Activated naive CD4-positive, alpha-beta T cell treated with anti-CD3 and anti-CD28 coated beads, Interleukin-2, amount 50 U/mL, for 24 hours (primary cell): ENCODE measurements at regions not wholly inside any gene's neighbourhood (a gene's known extent, or its start where the extent isn't known, plus 50 kb on each side); places are given as distances from the start of the nearest gene placed in this dataset.
"Not testable (repeated sequence)": the region's sequence is repeated elsewhere in the genome, so short reads cannot be mapped to it uniquely, and the experiment has no call there.

ENCODE experiments used
- H3K27ac Mint-ChIP-seq: one replicate; pipeline ENCODE4 v1.8.0; 2021; ENCODE audit warnings: mild to moderate bottlenecking, mixed read lengths
- H3K27me3 Mint-ChIP-seq: one replicate; pipeline ENCODE4 v1.8.0; 2021; ENCODE audit warnings: mixed read lengths
- H3K36me3 Mint-ChIP-seq: one replicate; pipeline ENCODE4 v1.8.0; 2021; ENCODE audit warnings: mixed read lengths
- H3K4me1 Mint-ChIP-seq: one replicate; pipeline ENCODE4 v1.8.0; 2021; ENCODE audit warnings: mixed read lengths
- H3K4me3 Mint-ChIP-seq: one replicate; pipeline ENCODE4 v1.8.0; 2021; ENCODE audit warnings: mild to moderate bottlenecking, mixed read lengths
- H3K9me3 Mint-ChIP-seq: one replicate; pipeline ENCODE4 v1.8.0; 2021; ENCODE audit warnings: mixed read lengths

GRCh38 chr17:31736855-31737625 is 122.0 kb downstream of the COPRS start:
- Mint-ChIP-seq H3K4me3 (no peak overlapping the region), H3K27me3 (no peaks in the 10 kb centered on the region), H3K9me3 (no peaks in the 10 kb centered on the region), H3K4me1 (no peaks in the 10 kb centered on the region), H3K36me3 (no peaks in the 10 kb centered on the region), H3K27ac (no peak overlapping the region)

DNA sequence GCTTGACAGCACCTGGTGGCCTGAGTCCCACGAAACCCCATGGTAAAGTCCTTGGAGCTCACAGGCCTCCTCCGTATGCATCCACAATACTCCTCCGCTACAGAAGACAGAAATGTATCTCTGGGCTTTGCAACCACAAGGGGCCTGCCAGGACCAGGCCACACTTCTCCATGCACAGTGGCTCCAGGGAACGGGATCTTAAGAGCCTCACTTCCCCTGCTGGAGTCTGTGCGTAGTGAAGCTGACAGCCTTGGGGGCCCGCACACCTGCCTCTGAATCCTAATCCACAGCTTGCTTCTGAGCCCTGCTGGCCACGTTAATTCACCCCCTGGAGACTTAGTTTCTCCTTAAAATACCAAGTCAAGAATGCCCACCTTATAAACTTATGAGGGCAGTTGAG is 125.7 kb downstream of the COPRS start:
- H3K27ac Mint-ChIP-seq = no peak overlapping the region
- H3K36me3 Mint-ChIP-seq = no peaks in the 10 kb centered on the region
- no peaks in the 10 kb centered on the region for H3K27me3 Mint-ChIP-seq
- H3K4me1 Mint-ChIP-seq = no peaks in the 10 kb centered on the region
- H3K4me3 Mint-ChIP-seq = no peak overlapping the region
- H3K9me3 Mint-ChIP-seq = no peaks in the 10 kb centered on the region

GRCh38 chr17:31731585-31732154 is 127.4 kb downstream of the COPRS start:
- not testable (repeated sequence) for H3K9me3 Mint-ChIP-seq, H3K36me3 Mint-ChIP-seq, H3K4me3 Mint-ChIP-seq, H3K27me3 Mint-ChIP-seq, H3K27ac Mint-ChIP-seq, H3K4me1 Mint-ChIP-seq

DNA sequence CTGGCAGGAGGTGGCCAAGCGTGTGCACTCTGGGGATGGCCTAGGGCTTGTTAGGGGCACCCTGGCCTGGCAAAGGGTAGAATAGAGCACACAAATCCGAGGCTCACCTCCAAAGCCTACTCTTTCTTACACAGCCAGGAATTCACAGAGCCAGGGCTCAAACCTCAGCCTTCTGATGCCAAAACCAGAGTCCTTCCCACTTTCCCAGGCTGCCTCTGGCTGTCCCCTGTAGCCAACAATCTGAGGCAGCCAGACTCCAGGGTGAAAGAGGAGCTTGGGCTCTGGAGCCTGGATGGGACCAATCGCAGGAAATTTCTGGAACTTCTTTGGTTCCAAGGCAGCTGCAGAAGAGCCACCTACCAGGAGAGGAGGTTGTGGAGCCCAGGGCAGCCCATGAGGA is 127.9 kb downstream of the COPRS start:
- H3K9me3 Mint-ChIP-seq = no peaks in the 10 kb centered on the region
- no peaks in the 10 kb centered on the region for H3K4me1 Mint-ChIP-seq
- no peaks in the 10 kb centered on the region for H3K36me3 Mint-ChIP-seq
- H3K27ac Mint-ChIP-seq = no peak overlapping the region
- no peaks in the 10 kb centered on the region for H3K27me3 Mint-ChIP-seq
- no peak overlapping the region for H3K4me3 Mint-ChIP-seq

DNA sequence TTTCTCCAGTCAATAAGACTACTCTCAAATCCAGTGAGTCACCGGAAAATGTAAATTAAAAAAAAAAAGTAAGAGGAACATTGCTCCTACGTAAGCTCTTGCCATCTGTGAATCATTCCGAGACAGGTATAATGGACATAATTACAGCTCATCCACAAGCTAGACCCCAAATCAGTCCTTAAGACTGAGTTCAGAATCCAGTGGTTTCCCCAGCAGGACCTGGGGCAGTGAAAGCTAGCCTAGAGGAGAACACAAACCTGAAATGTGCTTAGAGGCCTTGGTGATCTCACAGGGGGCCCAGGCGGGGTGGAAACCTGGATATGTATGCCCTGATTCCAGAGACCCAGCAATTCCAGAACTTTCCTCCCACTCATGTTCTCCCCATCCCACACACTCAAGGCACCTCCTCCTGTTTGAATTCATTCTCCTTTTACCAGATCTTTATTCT is 132.0 kb downstream of the COPRS start:
- no peak overlapping the region for H3K27ac Mint-ChIP-seq
- H3K4me3 Mint-ChIP-seq = no peak overlapping the region
- no peaks in the 10 kb centered on the region for H3K36me3 Mint-ChIP-seq
- H3K27me3 Mint-ChIP-seq = peaks cover 2% of the 10 kb centered on the region
- no peaks in the 10 kb centered on the region for H3K9me3 Mint-ChIP-seq
- H3K4me1 Mint-ChIP-seq = no peaks in the 10 kb centered on the region

DNA sequence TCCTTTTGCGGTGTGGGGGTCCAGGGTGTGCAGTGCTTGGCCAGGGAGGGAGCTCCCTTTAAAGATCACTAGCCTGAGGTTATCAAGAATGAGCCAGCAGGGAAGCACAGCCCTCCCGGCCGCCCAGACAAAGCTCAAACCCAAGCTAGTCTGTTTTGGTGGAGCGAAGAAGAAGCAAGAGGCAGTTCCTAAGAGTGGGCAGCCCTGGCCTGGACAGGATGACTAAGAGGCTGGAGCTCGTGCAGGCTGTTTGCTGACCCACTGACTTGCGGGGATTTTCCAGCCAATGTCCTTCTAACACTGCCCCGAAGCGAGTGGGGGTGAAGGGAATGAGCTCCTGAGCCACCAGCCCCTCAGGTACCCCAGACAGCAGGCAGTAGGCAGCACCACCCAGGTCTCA is 134.4 kb downstream of the COPRS start:
- H3K4me3 Mint-ChIP-seq = no peak overlapping the region

GRCh38 chr17:31724026-31724425 is 135.0 kb downstream of the COPRS start:
- H3K9me3 Mint-ChIP-seq = no peaks in the 10 kb centered on the region
- no peak overlapping the region for H3K4me3 Mint-ChIP-seq
- H3K27me3 Mint-ChIP-seq = peaks cover 2% of the 10 kb centered on the region

More for the DNA sequence above, 134.4 kb downstream of the COPRS start:
- Mint-ChIP-seq H3K36me3 (no peaks in the 10 kb centered on the region), H3K4me1 (no peaks in the 10 kb centered on the region), H3K9me3 (no peaks in the 10 kb centered on the region), H3K27me3 (peaks cover 2% of the 10 kb centered on the region), H3K27ac (no peak overlapping the region)

DNA sequence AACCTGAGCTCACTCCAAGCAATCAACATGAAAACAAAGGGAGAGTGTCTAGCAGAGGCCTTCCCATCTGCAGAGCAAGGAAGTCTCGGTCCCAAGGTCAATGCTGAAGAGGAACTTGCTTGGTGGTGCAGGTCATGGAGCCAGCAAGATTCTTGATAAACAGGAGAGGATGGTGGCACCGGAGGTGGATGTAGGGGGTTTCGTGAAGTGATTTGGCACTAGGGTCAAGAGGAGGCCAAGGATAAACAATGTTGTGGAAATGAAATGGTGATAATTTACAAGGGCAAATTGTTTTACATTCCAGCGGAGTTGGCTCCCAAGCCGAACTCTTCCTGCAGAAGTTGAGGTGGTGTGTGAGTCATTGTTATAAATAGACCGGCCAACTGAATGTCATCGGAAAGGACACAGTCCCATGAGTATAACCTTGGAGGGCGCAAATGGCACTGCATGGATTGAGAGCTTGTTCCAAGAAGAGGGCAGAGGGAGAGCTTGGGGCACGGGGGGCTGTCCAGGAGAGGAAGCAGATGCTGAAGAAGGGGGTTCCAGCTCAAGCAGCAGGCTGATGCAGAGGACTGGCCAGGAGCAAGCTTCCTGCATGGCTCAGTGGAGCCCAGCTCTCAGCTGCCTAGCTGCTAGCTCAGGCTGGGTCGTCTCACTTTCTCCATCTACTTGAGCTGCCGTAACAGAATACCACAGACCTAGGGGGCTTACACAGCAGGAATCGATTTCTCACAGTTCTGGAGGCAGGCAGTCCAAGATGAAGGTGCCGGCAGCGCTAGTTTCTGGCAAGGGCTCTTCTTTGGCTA is 136.6 kb downstream of the COPRS start:
- peaks cover 2% of the 10 kb centered on the region for H3K27me3 Mint-ChIP-seq
- H3K36me3 Mint-ChIP-seq = no peaks in the 10 kb centered on the region
- no peak overlapping the region for H3K27ac Mint-ChIP-seq
- no peak overlapping the region for H3K4me3 Mint-ChIP-seq
- H3K9me3 Mint-ChIP-seq = no peaks in the 10 kb centered on the region
- no peaks in the 10 kb centered on the region for H3K4me1 Mint-ChIP-seq

More at GRCh38 chr17:31724026-31724425, 135.0 kb downstream of the COPRS start:
- Mint-ChIP-seq H3K27ac (no peak overlapping the region), H3K36me3 (no peaks in the 10 kb centered on the region), H3K4me1 (no peaks in the 10 kb centered on the region)

GRCh38 chr17:31721291-31722025 is 137.6 kb downstream of the COPRS start:
- H3K27me3 Mint-ChIP-seq = peaks cover 2% of the 10 kb centered on the region
- H3K9me3 Mint-ChIP-seq = no peaks in the 10 kb centered on the region
- H3K4me1 Mint-ChIP-seq = no peaks in the 10 kb centered on the region
- H3K4me3 Mint-ChIP-seq = no peak overlapping the region
- H3K36me3 Mint-ChIP-seq = no peaks in the 10 kb centered on the region
- no peak overlapping the region for H3K27ac Mint-ChIP-seq

- H3K36me3 Mint-ChIP-seq, H3K27ac Mint-ChIP-seq, H3K9me3 Mint-ChIP-seq, H3K4me1 Mint-ChIP-seq, H3K4me3 Mint-ChIP-seq, H3K27me3 Mint-ChIP-seq: not testable (repeated sequence)
Observed at GRCh38 chr17:31717251-31717650, 141.8 kb downstream of the COPRS start.

- Mint-ChIP-seq H3K4me1 (no peaks in the 10 kb centered on the region), H3K27me3 (no peaks in the 10 kb centered on the region), H3K9me3 (no peaks in the 10 kb centered on the region), H3K27ac (no peak overlapping the region), H3K4me3 (no peak overlapping the region), H3K36me3 (no peaks in the 10 kb centered on the region)
Observed at GRCh38 chr17:31715446-31715845, 143.6 kb downstream of the COPRS start.

DNA sequence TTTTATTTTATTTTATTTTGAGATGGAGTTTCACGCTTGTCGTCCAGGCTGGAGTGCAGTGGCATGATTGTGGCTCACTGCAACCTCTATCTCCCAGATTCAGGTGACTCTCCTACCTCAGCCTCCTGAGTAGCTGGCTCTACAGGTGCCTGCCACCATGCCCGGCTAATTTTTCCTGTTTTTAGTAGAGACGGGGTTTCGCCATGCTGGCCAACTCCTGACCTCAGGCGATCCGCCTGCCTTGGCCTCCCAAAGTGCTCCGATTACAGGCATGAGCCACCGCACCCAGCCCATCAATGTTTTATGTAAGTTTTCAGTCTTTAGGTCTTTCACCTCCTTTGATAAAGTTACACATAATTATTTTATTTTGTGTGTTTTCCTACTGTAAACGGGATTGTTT is 154.6 kb downstream of the COPRS start:
- H3K9me3 Mint-ChIP-seq = no peaks in the 10 kb centered on the region
- no peaks in the 10 kb centered on the region for H3K36me3 Mint-ChIP-seq
- H3K4me3 Mint-ChIP-seq = no peak overlapping the region
- H3K27ac Mint-ChIP-seq = no peak overlapping the region
- H3K4me1 Mint-ChIP-seq = no peaks in the 10 kb centered on the region
- H3K27me3 Mint-ChIP-seq = peaks cover 12% of the 10 kb centered on the region

- Mint-ChIP-seq H3K27me3 (peaks cover 10% of the 10 kb centered on the region), H3K27ac (no peak overlapping the region)
Observed at GRCh38 chr17:31702041-31702440, 157.0 kb downstream of the COPRS start.

GRCh38 chr17:31700973-31701372 is 158.1 kb downstream of the COPRS start:
- Mint-ChIP-seq H3K27ac (no peak overlapping the region), H3K4me1 (no peaks in the 10 kb centered on the region), H3K36me3 (no peaks in the 10 kb centered on the region), H3K4me3 (no peak overlapping the region), H3K27me3 (peaks cover 10% of the 10 kb centered on the region), H3K9me3 (no peaks in the 10 kb centered on the region)

More at GRCh38 chr17:31702041-31702440, 157.0 kb downstream of the COPRS start:
- no peaks in the 10 kb centered on the region for H3K9me3 Mint-ChIP-seq
- H3K4me3 Mint-ChIP-seq = no peak overlapping the region
- H3K36me3 Mint-ChIP-seq = no peaks in the 10 kb centered on the region
- H3K4me1 Mint-ChIP-seq = no peaks in the 10 kb centered on the region

- H3K4me1 Mint-ChIP-seq = no peaks in the 10 kb centered on the region
- H3K27me3 Mint-ChIP-seq = peaks cover 9% of the 10 kb centered on the region
- no peaks in the 10 kb centered on the region for H3K9me3 Mint-ChIP-seq
- H3K36me3 Mint-ChIP-seq = no peaks in the 10 kb centered on the region
- H3K27ac Mint-ChIP-seq = peak overlapping the region; percentile 48
- no peak overlapping the region for H3K4me3 Mint-ChIP-seq
Observed at GRCh38 chr17:31699886-31700285, 159.2 kb downstream of the COPRS start.
